ENCODE measurements at regions not wholly inside any gene's neighbourhood (a gene's known extent, or its start where the extent isn't known, plus 50 kb on each side); places are given as distances from the start of the nearest gene placed in this dataset.

DNA sequence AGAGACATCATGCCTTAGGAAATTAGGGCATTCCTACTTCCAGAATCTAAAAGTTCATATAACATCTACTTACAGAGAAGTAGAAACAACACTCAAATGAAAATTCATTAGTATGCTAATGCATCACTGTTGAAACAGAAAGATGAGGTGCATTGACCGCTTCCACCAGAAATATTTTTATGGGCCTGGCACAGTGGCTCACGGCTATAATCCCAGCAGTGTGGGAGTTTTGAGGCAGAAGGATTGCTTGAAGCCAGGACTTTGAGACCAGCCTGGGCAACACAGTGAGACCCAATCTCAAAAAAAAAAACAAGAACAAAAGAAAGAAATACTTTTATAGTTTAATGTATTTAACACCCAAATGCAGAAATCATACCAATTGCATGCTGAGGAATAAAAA is 220.9 kb downstream of the SKIDA1 start:
- no peaks in the 10 kb centered on the region for H3K9me3 Mint-ChIP-seq
- no peaks in the 10 kb centered on the region for H3K27me3 Mint-ChIP-seq (ENCODE audit: low read depth)
- peaks cover 14% of the 10 kb centered on the region for H3K4me1 Mint-ChIP-seq
- no peaks in the 10 kb centered on the region for H3K36me3 Mint-ChIP-seq
- no peak for DNase-seq (ENCODE audit: low spot score in 2 of 2, unreplicated experiment in 2 of 2)
- H3K4me3 Mint-ChIP-seq: no peak overlapping the region
- H3K27ac Mint-ChIP-seq: peak overlapping the region; percentile 30
- no peak for TF ChIP-seq CTCF (IDR thresholded peaks at IDR 0.05; ENCODE audit: unreplicated experiment)

DNA sequence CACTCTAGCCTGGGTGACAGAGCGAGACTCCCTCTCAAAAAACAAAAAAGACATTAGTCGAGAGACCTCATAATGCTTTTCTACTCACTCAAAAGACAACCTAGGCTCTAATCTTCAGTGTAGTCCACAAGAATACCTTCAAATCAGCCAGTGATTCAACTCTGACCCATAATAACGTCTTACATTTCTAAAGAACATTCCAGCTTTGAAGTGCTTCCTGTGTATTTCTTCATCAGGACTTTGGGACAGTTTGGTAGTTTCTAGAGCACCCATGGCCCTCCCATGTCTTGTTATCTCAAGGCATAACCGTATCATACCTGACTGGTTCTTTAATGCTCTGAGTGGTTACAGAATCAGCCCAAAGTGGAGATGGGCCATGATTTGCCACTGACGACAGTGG is 221.3 kb downstream of the SKIDA1 start:
- Mint-ChIP-seq H3K9me3 (no peaks in the 10 kb centered on the region), H3K4me3 (no peak overlapping the region), H3K36me3 (no peaks in the 10 kb centered on the region), H3K27ac (peak overlapping the region; percentile 18), H3K4me1 (peaks cover 10% of the 10 kb centered on the region), H3K27me3 (ENCODE audit: low read depth) (no peaks in the 10 kb centered on the region)
- DNase-seq (ENCODE audit: low spot score in 2 of 2, unreplicated experiment in 2 of 2): no peak
- TF ChIP-seq CTCF (IDR thresholded peaks at IDR 0.05; ENCODE audit: unreplicated experiment): no peak

GRCh38 chr10:21300551-21300950 is 224.9 kb downstream of the SKIDA1 start:
- Mint-ChIP-seq H3K36me3 (no peaks in the 10 kb centered on the region), H3K27me3 (ENCODE audit: low read depth) (no peaks in the 10 kb centered on the region), H3K4me1 (peaks cover 20% of the 10 kb centered on the region), H3K4me3 (no peak overlapping the region), H3K27ac (peak overlapping the region; percentile 50), H3K9me3 (no peaks in the 10 kb centered on the region)
- DNase-seq (ENCODE audit: low spot score in 2 of 2, unreplicated experiment in 2 of 2): no peak
- TF ChIP-seq CTCF (IDR thresholded peaks at IDR 0.05; ENCODE audit: unreplicated experiment): no peak

- no peak for TF ChIP-seq CTCF (IDR thresholded peaks at IDR 0.05; ENCODE audit: unreplicated experiment)
- Mint-ChIP-seq H3K36me3 (no peaks in the 10 kb centered on the region), H3K27ac (no peak overlapping the region), H3K27me3 (ENCODE audit: low read depth) (no peaks in the 10 kb centered on the region), H3K9me3 (no peaks in the 10 kb centered on the region), H3K4me1 (peaks cover 30% of the 10 kb centered on the region), H3K4me3 (no peak overlapping the region)
- DNase-seq (ENCODE audit: low spot score in 2 of 2, unreplicated experiment in 2 of 2): no peak
Measured at GRCh38 chr10:21299330-21299729, 226.2 kb downstream of the SKIDA1 start.

DNA sequence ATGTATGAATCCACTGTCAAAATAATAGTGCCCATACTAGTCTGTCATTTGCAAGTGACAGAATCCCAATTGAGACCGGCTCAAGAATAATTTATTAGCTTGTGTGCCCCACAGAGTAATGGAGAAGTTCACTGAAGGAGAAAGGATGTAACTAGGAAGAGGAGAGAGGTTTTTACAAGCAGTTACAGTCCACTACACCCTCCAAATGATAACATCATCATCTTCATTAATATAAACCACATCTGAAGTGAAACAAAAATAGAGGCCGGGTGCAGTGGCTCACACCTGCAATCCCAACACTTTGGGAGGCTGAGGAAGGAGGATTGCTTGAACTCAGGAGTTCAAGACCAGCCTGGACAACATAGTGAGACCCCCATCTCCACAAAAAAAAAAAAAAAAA is 226.8 kb downstream of the SKIDA1 start:
- no peak overlapping the region for H3K27ac Mint-ChIP-seq
- H3K9me3 Mint-ChIP-seq: no peaks in the 10 kb centered on the region
- H3K4me1 Mint-ChIP-seq: peaks cover 37% of the 10 kb centered on the region
- DNase-seq (ENCODE audit: low spot score in 2 of 2, unreplicated experiment in 2 of 2): no peak
- TF ChIP-seq CTCF (IDR thresholded peaks at IDR 0.05; ENCODE audit: unreplicated experiment): no peak
- no peaks in the 10 kb centered on the region for H3K27me3 Mint-ChIP-seq (ENCODE audit: low read depth)
- no peak overlapping the region for H3K4me3 Mint-ChIP-seq
- H3K36me3 Mint-ChIP-seq: no peaks in the 10 kb centered on the region
